CD1c-positive myeloid dendritic cell (primary cell): ENCODE measurements at regions not wholly inside any gene's neighbourhood (a gene's known extent, or its start where the extent isn't known, plus 50 kb on each side); places are given as distances from the start of the nearest gene placed in this dataset.

Source experiments
- DNase-seq: peaks from one replicate; pipeline ENCODE4 v3.0.0-alpha.2; 2016; ENCODE audit errors: extremely low spot score

GRCh38 chr2:15807418-15808203 is 132.7 kb upstream of the MYCN start:
- DNase-seq, result no peak

- no peak for DNase-seq
Observed at GRCh38 chr2:15808204-15808910, 132.0 kb upstream of the MYCN start.

DNA sequence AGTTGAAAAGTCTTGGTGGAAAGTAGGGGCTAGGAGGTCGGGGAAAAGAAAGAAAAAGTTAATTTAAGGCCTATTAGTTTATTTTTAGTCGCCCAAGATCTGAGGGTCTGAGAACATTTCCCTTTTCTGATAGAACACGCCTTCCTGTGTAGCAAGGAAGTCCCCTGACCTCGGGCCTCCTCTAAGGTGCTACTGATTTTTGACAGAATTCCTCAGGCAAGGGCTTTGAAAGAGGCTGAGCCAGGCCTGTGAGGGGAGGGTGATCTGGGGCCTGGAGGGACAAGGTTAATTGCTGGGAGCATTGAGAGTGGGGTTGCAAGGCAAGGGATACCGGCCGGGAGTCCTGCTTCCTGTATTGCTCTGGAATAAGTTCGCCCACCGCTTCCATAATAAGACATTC is 131.4 kb upstream of the MYCN start:
- DNase-seq, result no peak

DNA sequence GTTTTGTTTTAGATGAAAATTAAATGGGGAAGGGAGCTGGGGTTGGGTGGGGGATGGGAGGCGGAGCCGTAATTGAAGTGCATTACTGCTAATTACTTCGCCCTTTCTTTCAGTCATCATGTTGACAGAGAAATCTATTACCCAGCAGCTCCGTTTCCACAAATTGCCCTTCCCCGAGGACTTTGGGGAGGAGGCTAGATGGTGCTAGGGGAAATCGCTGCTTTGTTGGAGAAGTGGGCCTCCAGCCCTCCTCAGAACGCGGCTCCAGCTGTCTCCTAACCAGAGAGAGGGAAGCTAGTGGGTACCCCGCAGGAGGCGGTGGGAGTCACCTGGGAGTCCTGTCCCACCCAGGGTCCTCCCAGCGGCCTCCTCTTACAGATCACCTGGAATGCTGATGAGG is 130.9 kb upstream of the MYCN start:
- DNase-seq, result no peak

GRCh38 chr2:15810477-15811150 is 129.7 kb upstream of the MYCN start:
- no peak for DNase-seq

GRCh38 chr2:15811367-15811766 is 129.0 kb upstream of the MYCN start:
- DNase-seq, result no peak

DNA sequence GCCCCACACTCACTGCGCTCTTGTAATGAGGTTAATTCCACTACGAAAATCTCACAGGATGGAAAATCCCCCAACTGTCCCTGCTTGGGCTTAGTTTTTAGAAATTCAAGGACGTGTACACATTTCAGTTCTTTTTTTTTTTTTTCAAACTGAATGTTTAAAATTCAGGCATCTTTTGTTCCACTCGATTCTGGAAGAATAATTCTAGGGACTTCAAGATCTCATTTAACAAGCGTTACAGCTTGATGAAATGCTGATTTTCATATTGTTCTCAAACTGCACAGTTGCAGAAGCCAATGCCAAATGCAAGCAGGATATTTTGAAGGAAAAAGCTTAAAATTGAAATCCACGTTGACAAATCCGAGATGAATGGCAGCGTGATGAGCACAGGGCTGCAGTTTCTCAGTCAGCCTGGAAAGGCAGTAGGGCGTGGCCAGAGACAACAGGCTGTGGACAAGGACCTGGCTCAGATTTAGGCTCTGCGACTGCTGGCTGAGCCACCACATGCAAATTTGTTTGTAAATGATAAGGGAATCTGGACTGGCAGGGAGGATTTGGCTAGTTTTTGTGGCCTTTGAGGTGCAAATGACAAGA is 128.1 kb upstream of the MYCN start:
- DNase-seq, result no peak

GRCh38 chr2:15813481-15814266 is 126.7 kb upstream of the MYCN start:
- DNase-seq, result no peak

DNA sequence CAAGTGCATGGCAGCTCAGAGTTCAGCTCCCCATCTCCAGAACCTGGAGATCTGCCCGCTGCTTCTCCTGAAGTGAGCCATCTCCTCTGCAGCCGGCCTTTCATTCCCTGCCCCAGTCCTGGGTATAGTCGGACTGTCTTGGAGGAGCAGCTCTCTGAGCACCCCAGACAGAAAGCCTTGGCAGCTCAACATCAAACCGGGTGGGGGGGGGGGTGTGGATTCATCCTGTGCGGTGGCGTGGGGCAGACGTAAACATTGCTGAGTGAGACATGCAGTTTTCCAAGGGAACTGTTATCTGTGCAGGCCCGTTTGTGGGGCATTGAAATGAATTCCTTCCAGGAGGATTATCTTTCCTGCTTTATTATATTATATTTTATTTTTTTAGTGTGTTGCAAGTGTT is 125.9 kb upstream of the MYCN start:
- no peak for DNase-seq

GRCh38 chr2:15814946-15815345 is 125.4 kb upstream of the MYCN start:
- DNase-seq, result no peak

- no peak for DNase-seq
Observed at GRCh38 chr2:15816226-15816625, 124.1 kb upstream of the MYCN start.

DNA sequence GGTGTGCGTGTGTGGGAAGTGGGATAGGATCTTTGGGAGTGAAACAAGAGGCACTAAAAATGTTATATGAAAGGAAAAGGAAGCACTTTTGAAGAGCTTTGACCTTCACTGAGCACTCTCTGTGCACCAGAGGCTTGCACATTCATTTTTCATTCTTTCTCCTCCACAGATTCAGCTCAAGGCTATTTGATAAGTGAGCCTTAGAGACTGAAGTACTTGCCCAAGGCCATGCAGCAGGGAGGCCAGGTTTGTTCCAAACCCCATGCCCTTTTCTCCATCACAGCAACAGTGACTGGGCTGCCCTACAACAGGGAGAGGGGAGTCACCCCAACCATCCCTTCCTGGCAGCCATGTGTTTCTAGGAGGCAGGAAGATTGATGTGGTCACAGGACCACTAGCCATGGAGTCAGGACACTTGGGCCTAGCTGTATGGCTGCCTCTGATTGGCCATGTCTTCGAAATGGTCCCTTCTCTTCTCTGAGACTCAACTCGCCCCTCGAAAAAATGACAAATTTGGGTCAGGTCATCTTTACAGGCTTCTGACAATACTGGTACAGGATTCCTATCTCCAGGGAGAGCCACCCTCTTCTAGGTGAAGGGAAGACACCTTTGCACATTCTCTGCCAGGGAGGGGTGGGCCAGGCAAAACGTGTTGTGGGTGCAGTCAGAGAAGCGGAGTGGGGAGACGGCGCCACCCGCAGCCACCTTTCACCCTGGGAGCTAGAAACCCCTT is 123.5 kb upstream of the MYCN start:
- no peak for DNase-seq

GRCh38 chr2:15817748-15818147 is 122.6 kb upstream of the MYCN start:
- no peak for DNase-seq

GRCh38 chr2:15818318-15818753 is 122.0 kb upstream of the MYCN start:
- no peak for DNase-seq

GRCh38 chr2:15818881-15819280 is 121.5 kb upstream of the MYCN start:
- no peak for DNase-seq

- DNase-seq, result no peak
Observed at GRCh38 chr2:15819562-15820256, 120.6 kb upstream of the MYCN start.

DNA sequence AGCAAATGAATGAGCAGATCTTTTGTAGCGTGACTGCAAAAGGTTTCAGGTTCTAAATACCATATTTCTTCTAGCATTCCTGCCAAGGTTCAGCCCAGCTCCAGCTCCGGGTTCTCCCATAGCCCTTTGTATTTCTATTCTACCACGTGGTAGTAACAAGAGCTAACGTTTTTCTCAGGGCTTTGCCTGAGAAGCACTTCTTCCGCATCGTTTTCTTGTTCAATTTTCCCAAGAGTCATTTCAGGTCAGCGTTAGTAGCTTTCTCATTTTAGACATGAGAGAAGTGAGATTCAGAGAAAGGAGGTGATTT is 120.1 kb upstream of the MYCN start:
- no peak for DNase-seq

- no peak for DNase-seq
Observed at GRCh38 chr2:15820927-15821326, 119.4 kb upstream of the MYCN start.

GRCh38 chr2:15822151-15823044 is 118.0 kb upstream of the MYCN start:
- no peak for DNase-seq
